Right atrium auricular region (tissue), 2 donors: ENCODE measurements at regions not wholly inside any gene's neighbourhood (a gene's known extent, or its start where the extent isn't known, plus 50 kb on each side); places are given as distances from the start of the nearest gene placed in this dataset.

ENCODE experiments used
- DNase-seq: peaks from one replicate; pipeline ENCODE4 v3.0.0-alpha.2; 2019; ENCODE audit warnings: low spot score
- H3K27ac ChIP-seq, 2 donors: fragments of 200-600 bp; sonication (generic); 1 replicate in 1 of 2; 2 replicates in 1 of 2; pipeline ENCODE4 v1.5.1; 2016 to 2019
- H3K27me3 ChIP-seq, 2 donors: fragments of 200-600 bp; sonication (generic); one replicate each; pipeline versions ENCODE4 v1.5.1 to v1.6.0; 2017 to 2019
- H3K36me3 ChIP-seq: fragments of 200-600 bp; sonication (generic); one replicate; pipeline ENCODE4 v1.5.1; 2016
- H3K4me1 ChIP-seq, 2 donors: fragments of 200-600 bp; sonication (generic); one replicate each; pipeline versions ENCODE4 v1.5.1 to v1.6.0; 2017 to 2019
- H3K4me3 ChIP-seq, 2 donors: fragments of 200-600 bp; sonication (generic); 1 replicate in 1 of 2; 2 replicates in 1 of 2; pipeline ENCODE4 v1.5.1; 2017 to 2019; ENCODE audit warnings: mild to moderate bottlenecking in 1 of 2, moderate library complexity in 1 of 2
- H3K9me3 ChIP-seq, 2 donors: fragments of 200-600 bp; sonication (generic); one replicate each; pipeline ENCODE4 v1.5.1; 2019
- CTCF ChIP-seq, 2 donors: fragments of 200-600 bp; sonication (generic); IDR thresholded peaks; one replicate each; pipeline ENCODE4 v1.5.1; 2019; ENCODE audit warnings: antibody characterized with exemption in 2 of 2

GRCh38 chr21:15353546-15353945 lies 288.7 kb upstream of the NRIP1 start:
- no peaks in the 10 kb centered on the region for H3K9me3 ChIP-seq
- DNase-seq: no peak
- TF ChIP-seq CTCF (IDR thresholded peaks at IDR 0.05): no peak

DNA sequence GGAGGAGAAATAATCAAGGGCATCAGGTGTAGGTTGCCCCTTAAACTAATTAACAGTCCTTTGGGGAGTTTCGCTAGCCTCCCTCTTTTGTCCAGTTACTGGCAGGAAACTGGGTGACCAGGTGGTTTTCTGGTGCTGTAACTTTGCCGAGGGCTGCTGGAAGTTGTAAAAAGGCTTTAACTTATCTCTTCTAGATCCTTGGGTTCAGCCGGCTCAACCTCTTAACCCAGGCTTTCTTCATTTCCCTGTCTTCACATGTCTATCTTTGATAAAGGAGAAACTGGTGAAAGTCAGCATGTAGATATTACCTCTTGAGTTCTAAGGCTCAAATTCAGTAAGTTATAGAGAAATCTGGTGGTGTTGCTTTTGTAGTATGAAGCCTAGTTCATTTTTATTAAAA lies 289.7 kb upstream of the NRIP1 start:
- no peak for TF ChIP-seq CTCF (IDR thresholded peaks at IDR 0.05)
- Histone ChIP-seq H3K4me1 (no peaks in the 10 kb centered on the region), H3K27ac (no peak overlapping the region), H3K9me3 (no peaks in the 10 kb centered on the region), H3K36me3 (no peaks in the 10 kb centered on the region), H3K27me3 (no peaks in the 10 kb centered on the region), H3K4me3 (no peak overlapping the region)
- DNase-seq: no peak

More at GRCh38 chr21:15353546-15353945, 288.7 kb upstream of the NRIP1 start:
- no peaks in the 10 kb centered on the region for H3K4me1 ChIP-seq
- no peak overlapping the region for H3K27ac ChIP-seq
- no peaks in the 10 kb centered on the region for H3K36me3 ChIP-seq
- no peak overlapping the region for H3K4me3 ChIP-seq
- H3K27me3 ChIP-seq: no peaks in the 10 kb centered on the region

DNA sequence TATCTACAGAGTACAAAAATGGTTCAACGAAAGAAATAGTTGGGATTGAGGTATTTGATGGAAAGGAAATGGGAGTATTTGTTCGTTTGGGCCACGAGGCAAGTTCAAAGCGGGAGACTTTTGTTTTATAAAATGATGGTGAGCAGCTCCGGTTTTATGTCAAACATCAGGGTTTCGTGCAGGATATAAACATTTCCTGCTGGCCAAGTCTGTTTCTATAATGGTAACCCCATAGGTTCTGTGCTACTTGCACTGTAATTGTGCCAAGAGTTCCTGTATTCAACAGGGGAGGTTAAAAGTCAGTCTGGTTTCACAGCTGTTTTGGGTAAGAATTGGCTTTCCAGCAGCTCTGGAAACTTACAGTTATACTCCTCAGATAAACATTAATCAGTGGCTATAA lies 290.3 kb upstream of the NRIP1 start:
- Histone ChIP-seq H3K9me3 (no peaks in the 10 kb centered on the region), H3K4me3 (no peak overlapping the region), H3K4me1 (no peaks in the 10 kb centered on the region), H3K36me3 (no peaks in the 10 kb centered on the region), H3K27me3 (no peaks in the 10 kb centered on the region), H3K27ac (no peak overlapping the region)
- TF ChIP-seq CTCF (IDR thresholded peaks at IDR 0.05): no peak
- DNase-seq: no peak

- Histone ChIP-seq H3K4me3 (no peak overlapping the region), H3K9me3 (no peaks in the 10 kb centered on the region), H3K36me3 (no peaks in the 10 kb centered on the region), H3K27ac (no peak overlapping the region), H3K4me1 (no peaks in the 10 kb centered on the region), H3K27me3 (no peaks in the 10 kb centered on the region)
- DNase-seq: no peak
- no peak for TF ChIP-seq CTCF (IDR thresholded peaks at IDR 0.05)
Measured at GRCh38 chr21:15359251-15359650, 294.5 kb upstream of the NRIP1 start.

DNA sequence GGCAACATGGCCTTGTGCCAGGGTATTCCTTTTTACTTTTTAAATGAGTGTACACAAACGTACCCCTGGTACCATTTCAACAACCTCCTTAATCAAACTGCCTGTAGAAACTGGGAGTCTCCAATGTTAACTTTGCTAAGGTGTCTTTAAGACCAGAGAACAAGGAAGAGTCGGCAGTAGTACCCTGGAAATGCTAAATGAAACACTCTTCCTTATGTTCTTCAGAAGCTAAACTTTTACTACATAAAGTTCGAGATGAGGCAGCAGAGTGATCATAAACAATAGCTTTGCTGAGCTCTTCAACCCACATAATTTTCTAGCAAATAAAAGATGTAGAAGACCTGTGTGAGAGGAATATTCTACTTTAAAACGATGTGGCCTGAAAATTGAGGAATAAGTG lies 297.7 kb upstream of the NRIP1 start:
- Histone ChIP-seq H3K27ac (no peak overlapping the region), H3K9me3 (no peaks in the 10 kb centered on the region), H3K27me3 (no peaks in the 10 kb centered on the region), H3K36me3 (no peaks in the 10 kb centered on the region), H3K4me1 (no peaks in the 10 kb centered on the region), H3K4me3 (no peak overlapping the region)
- no peak for DNase-seq
- TF ChIP-seq CTCF (IDR thresholded peaks at IDR 0.05): no peak

- Histone ChIP-seq H3K36me3 (no peaks in the 10 kb centered on the region), H3K27ac (no peak overlapping the region), H3K4me1 (no peaks in the 10 kb centered on the region), H3K4me3 (no peak overlapping the region), H3K9me3 (no peaks in the 10 kb centered on the region), H3K27me3 (no peaks in the 10 kb centered on the region)
- DNase-seq: no peak
- TF ChIP-seq CTCF (IDR thresholded peaks at IDR 0.05): no peak
Measured at GRCh38 chr21:15363921-15364320, 299.1 kb upstream of the NRIP1 start.
